Osteoblast (primary cell): ENCODE measurements at regions not wholly inside any gene's neighbourhood (a gene's known extent, or its start where the extent isn't known, plus 50 kb on each side); places are given as distances from the start of the nearest gene placed in this dataset.

Source experiments
- DNase-seq: peaks from one replicate; pipeline ENCODE4 v3.0.0; 2011; ENCODE audit warnings: low spot score, mixed read lengths; ENCODE audit not compliant: insufficient read length; ENCODE audit errors: missing footprints
- H2AFZ ChIP-seq: 2 replicates; pipeline ENCODE4 v1.6.0; 2011; ENCODE audit warnings: mild to moderate bottlenecking, low read length
- H3K27ac ChIP-seq: 2 replicates; pipeline ENCODE4 v1.5.1; 2011; ENCODE audit warnings: mild to moderate bottlenecking, low read depth, low read length, moderate library complexity
- H3K27me3 ChIP-seq: 2 replicates; pipeline ENCODE4 v1.6.0; 2012; ENCODE audit warnings: mild to moderate bottlenecking, control low read depth, inconsistent platforms, low read length, moderate library complexity; ENCODE audit not compliant: insufficient read depth
- H3K36me3 ChIP-seq: 2 replicates; pipeline ENCODE4 v1.5.1; 2011; ENCODE audit warnings: mild to moderate bottlenecking, low read length, control low read depth, moderate library complexity; ENCODE audit not compliant: insufficient read depth
- H3K4me1 ChIP-seq: 2 replicates; pipeline ENCODE4 v1.5.1; 2011; ENCODE audit warnings: mild to moderate bottlenecking, low read length, control low read depth, moderate library complexity; ENCODE audit not compliant: insufficient read depth
- H3K4me2 ChIP-seq: 2 replicates; pipeline ENCODE4 v1.6.0; 2011; ENCODE audit warnings: mild to moderate bottlenecking, low read length; ENCODE audit not compliant: insufficient read depth
- H3K4me3 ChIP-seq: fragments of 200-600 bp; sonication (generic); 3 replicates; pipeline ENCODE4 v1.5.1; 2012; ENCODE audit warnings: mild to moderate bottlenecking, low read length, inconsistent platforms; ENCODE audit not compliant: insufficient read depth
- H3K79me2 ChIP-seq: 2 replicates; pipeline ENCODE4 v1.6.0; 2012; ENCODE audit warnings: mild to moderate bottlenecking, low read length, control low read depth, inconsistent platforms; ENCODE audit not compliant: insufficient read depth
- H3K9me3 ChIP-seq: 2 replicates; pipeline ENCODE4 v1.5.1; 2011; ENCODE audit warnings: low read depth, low read length, control low read depth
- H4K20me1 ChIP-seq: 2 replicates; pipeline ENCODE4 v1.6.0; 2012; ENCODE audit warnings: mild to moderate bottlenecking, low read length, control low read depth; ENCODE audit not compliant: insufficient read depth
- CTCF ChIP-seq: IDR thresholded peaks from 2 replicates; pipeline ENCODE4 v1.5.1; 2011; ENCODE audit warnings: mild to moderate bottlenecking, low read depth, low read length, moderate library complexity; ENCODE audit errors: extremely low read depth

- Histone ChIP-seq H3K4me3 (no peak overlapping the region), H3K79me2 (no peaks in the 10 kb centered on the region), H3K9me3 (no peaks in the 10 kb centered on the region), H3K4me1 (no peaks in the 10 kb centered on the region), H3K27ac (no peak overlapping the region), H2AFZ (no peak overlapping the region), H3K27me3 (no peaks in the 10 kb centered on the region), H3K36me3 (no peaks in the 10 kb centered on the region), H3K4me2 (no peak overlapping the region), H4K20me1 (no peaks in the 10 kb centered on the region)
- TF ChIP-seq CTCF, result no peak
- DNase-seq, result no peak
These were observed 1963.4 kb upstream of the FLRT2 start for GRCh38 chr14:83566567-83566966.

- Histone ChIP-seq H3K27me3 (no peaks in the 10 kb centered on the region), H3K4me1 (no peaks in the 10 kb centered on the region), H3K4me2 (no peak overlapping the region), H3K4me3 (no peak overlapping the region), H3K36me3 (no peaks in the 10 kb centered on the region), H2AFZ (no peak overlapping the region), H3K27ac (no peak overlapping the region), H3K9me3 (no peaks in the 10 kb centered on the region), H4K20me1 (no peaks in the 10 kb centered on the region), H3K79me2 (no peaks in the 10 kb centered on the region)
- no peak for DNase-seq
- no peak for TF ChIP-seq CTCF
These were observed 1961.8 kb upstream of the FLRT2 start for GRCh38 chr14:83568141-83568540.

- no peak overlapping the region for H3K4me3 ChIP-seq
- no peaks in the 10 kb centered on the region for H3K4me1 ChIP-seq
- no peak overlapping the region for H2AFZ ChIP-seq
- no peak overlapping the region for H3K4me2 ChIP-seq
- no peaks in the 10 kb centered on the region for H3K9me3 ChIP-seq
- H3K27ac ChIP-seq, result no peak overlapping the region
- no peaks in the 10 kb centered on the region for H3K79me2 ChIP-seq
- no peaks in the 10 kb centered on the region for H3K27me3 ChIP-seq
- TF ChIP-seq CTCF, result no peak
- no peak for DNase-seq
- no peaks in the 10 kb centered on the region for H3K36me3 ChIP-seq
- no peaks in the 10 kb centered on the region for H4K20me1 ChIP-seq
These were observed 1954.6 kb upstream of the FLRT2 start for GRCh38 chr14:83575301-83575700.

- H3K4me3 ChIP-seq, result no peak overlapping the region
- no peak for TF ChIP-seq CTCF
- H3K4me1 ChIP-seq, result no peaks in the 10 kb centered on the region
- no peaks in the 10 kb centered on the region for H4K20me1 ChIP-seq
- no peak overlapping the region for H3K4me2 ChIP-seq
- no peaks in the 10 kb centered on the region for H3K36me3 ChIP-seq
- no peak overlapping the region for H3K27ac ChIP-seq
- DNase-seq, result no peak
- H3K27me3 ChIP-seq, result no peaks in the 10 kb centered on the region
- no peaks in the 10 kb centered on the region for H3K9me3 ChIP-seq
- no peak overlapping the region for H2AFZ ChIP-seq
- H3K79me2 ChIP-seq, result no peaks in the 10 kb centered on the region
These were observed 1946.7 kb upstream of the FLRT2 start for GRCh38 chr14:83583201-83583600.
